Hepatocyte (in vitro differentiated cells): ENCODE measurements at regions not wholly inside any gene's neighbourhood (a gene's known extent, or its start where the extent isn't known, plus 50 kb on each side); places are given as distances from the start of the nearest gene placed in this dataset.

Experiments used
- EZH2 ChIP-seq: fragments of 200-600 bp; sonication (generic); IDR thresholded peaks from 2 replicates; pipeline ENCODE4 v1.6.1; 2016; ENCODE audit warnings: antibody characterized with exemption, mild to moderate bottlenecking, borderline replicate concordance
- EZH2phosphoT487 ChIP-seq: fragments of 200-600 bp; sonication (generic); IDR thresholded peaks from one replicate; pipeline ENCODE4 v1.6.1; 2018; ENCODE audit warnings: antibody characterized with exemption, mild to moderate bottlenecking, low read depth, moderate library complexity; ENCODE audit not compliant: unreplicated experiment, severe bottlenecking
- TF ChIP-seq, protein P1 (sequence below): fragments of 200-600 bp; sonication (generic); IDR thresholded peaks from 2 replicates; pipeline ENCODE4 v1.5.1; 2016; ENCODE audit warnings: antibody characterized with exemption, mild to moderate bottlenecking; ENCODE audit not compliant: poor library complexity

DNA sequence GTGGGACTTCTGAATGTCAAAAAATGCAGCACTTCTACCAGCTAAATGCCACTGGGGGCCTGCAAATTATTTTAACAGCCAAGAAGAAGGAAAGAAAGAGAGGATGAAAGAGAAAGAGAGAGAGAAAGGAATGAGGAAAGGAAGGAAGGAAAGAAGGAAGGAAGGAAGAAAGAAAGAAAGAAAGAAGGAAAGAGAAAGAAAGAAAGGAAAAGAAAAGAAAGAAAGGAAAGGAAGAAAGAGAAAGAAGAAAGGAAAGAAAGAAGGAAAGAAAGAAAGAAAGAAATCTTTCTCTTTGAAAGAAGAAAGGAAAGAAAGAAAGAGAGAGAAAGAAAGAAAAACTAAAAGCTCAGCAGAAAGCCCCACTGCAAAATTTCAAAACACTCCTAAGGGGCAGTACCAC is 69.2 kb upstream of the SV2C start:
- TF ChIP-seq, protein P1, sequence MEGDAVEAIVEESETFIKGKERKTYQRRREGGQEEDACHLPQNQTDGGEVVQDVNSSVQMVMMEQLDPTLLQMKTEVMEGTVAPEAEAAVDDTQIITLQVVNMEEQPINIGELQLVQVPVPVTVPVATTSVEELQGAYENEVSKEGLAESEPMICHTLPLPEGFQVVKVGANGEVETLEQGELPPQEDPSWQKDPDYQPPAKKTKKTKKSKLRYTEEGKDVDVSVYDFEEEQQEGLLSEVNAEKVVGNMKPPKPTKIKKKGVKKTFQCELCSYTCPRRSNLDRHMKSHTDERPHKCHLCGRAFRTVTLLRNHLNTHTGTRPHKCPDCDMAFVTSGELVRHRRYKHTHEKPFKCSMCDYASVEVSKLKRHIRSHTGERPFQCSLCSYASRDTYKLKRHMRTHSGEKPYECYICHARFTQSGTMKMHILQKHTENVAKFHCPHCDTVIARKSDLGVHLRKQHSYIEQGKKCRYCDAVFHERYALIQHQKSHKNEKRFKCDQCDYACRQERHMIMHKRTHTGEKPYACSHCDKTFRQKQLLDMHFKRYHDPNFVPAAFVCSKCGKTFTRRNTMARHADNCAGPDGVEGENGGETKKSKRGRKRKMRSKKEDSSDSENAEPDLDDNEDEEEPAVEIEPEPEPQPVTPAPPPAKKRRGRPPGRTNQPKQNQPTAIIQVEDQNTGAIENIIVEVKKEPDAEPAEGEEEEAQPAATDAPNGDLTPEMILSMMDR: no peak
- no peak for TF ChIP-seq EZH2
- TF ChIP-seq EZH2phosphoT487: no peak
